Left kidney (tissue), 1 donor: ENCODE measurements at regions not wholly inside any gene's neighbourhood (a gene's known extent, or its start where the extent isn't known, plus 50 kb on each side); places are given as distances from the start of the nearest gene placed in this dataset.

Experiments
- DNase-seq: peaks from one replicate; pipeline ENCODE4 v3.0.0-alpha.2; 2013

- no peak for DNase-seq
Observed at GRCh38 chr2:238985041-238985729, 137.3 kb downstream of the TWIST2 start.

GRCh38 chr2:238985931-238986446 lies 138.1 kb downstream of the TWIST2 start:
- DNase-seq: no peak

- no peak for DNase-seq
Observed at GRCh38 chr2:238986491-238987351, 138.8 kb downstream of the TWIST2 start.

- DNase-seq: no peak
Observed at GRCh38 chr2:238987352-238987981, 139.6 kb downstream of the TWIST2 start.

GRCh38 chr2:238988105-238988504 lies 140.2 kb downstream of the TWIST2 start:
- no peak for DNase-seq

GRCh38 chr2:238988752-238989151 lies 140.9 kb downstream of the TWIST2 start:
- DNase-seq: no peak

GRCh38 chr2:238989484-238989883 lies 141.6 kb downstream of the TWIST2 start:
- no peak for DNase-seq

- no peak for DNase-seq
Observed at GRCh38 chr2:238994432-238994831, 146.5 kb downstream of the TWIST2 start.

GRCh38 chr2:238994876-238995275 lies 147.0 kb downstream of the TWIST2 start:
- no peak for DNase-seq

- DNase-seq: no peak
Observed at GRCh38 chr2:238995634-238996033, 147.7 kb downstream of the TWIST2 start.

GRCh38 chr2:238996331-238997136 lies 148.6 kb downstream of the TWIST2 start:
- no peak for DNase-seq

GRCh38 chr2:238997137-238997390 lies 149.2 kb downstream of the TWIST2 start:
- DNase-seq: no peak

- DNase-seq: no peak
Observed at GRCh38 chr2:238997684-238998083, 149.8 kb downstream of the TWIST2 start.
